Gastroesophageal sphincter (tissue), 4 donors: ENCODE measurements at regions not wholly inside any gene's neighbourhood (a gene's known extent, or its start where the extent isn't known, plus 50 kb on each side); places are given as distances from the start of the nearest gene placed in this dataset.
"Not testable (repeated sequence)": the region's sequence is repeated elsewhere in the genome, so short reads cannot be mapped to it uniquely, and the experiment has no call there.

ENCODE experiments used
- ATAC-seq: fragments of 150-250 bp; one replicate; pipeline ENCODE4 v1.9.1; 2016; ENCODE audit warnings: mild to moderate bottlenecking, moderate library complexity
- H3K27ac ChIP-seq, 4 donors: fragments of 200-600 bp; sonication (generic) in 3 of 4; 1 replicate in 3 of 4; 2 replicates in 1 of 4; pipeline ENCODE4 v1.5.1; 2016 to 2019
- H3K27me3 ChIP-seq: fragments of 200-600 bp; sonication (generic); one replicate; pipeline ENCODE4 v1.5.1; 2019
- H3K36me3 ChIP-seq, 2 donors: fragments of 200-600 bp; sonication (generic); one replicate each; pipeline ENCODE4 v1.5.1; 2019; ENCODE audit warnings: control low read depth in 1 of 2
- H3K4me1 ChIP-seq, 3 donors: fragments of 200-600 bp; sonication (generic); 1 replicate in 2 of 3; 2 replicates in 1 of 3; pipeline ENCODE4 v1.5.1; 2016 to 2019; ENCODE audit warnings: control low read depth in 2 of 3
- H3K4me3 ChIP-seq, 2 donors: fragments of 200-600 bp; sonication (generic); one replicate each; pipeline ENCODE4 v1.5.1; 2019; ENCODE audit warnings: mild to moderate bottlenecking in 1 of 2, moderate library complexity in 1 of 2
- H3K9me3 ChIP-seq, 3 donors: fragments of 200-600 bp; sonication (generic); one replicate each; pipeline ENCODE4 v1.5.1; 2017 to 2019; ENCODE audit warnings: control low read depth in 2 of 3
- CTCF ChIP-seq, 4 experiments: fragments of 200-600 bp in 2 of 4; fragments of 450-650 bp in 2 of 4; sonication (generic) in 1 of 4; IDR thresholded peaks; one replicate each; pipeline ENCODE4 v1.5.1; 2017 to 2019; ENCODE audit warnings: antibody characterized with exemption in 4 of 4, mild to moderate bottlenecking in 2 of 4, moderate library complexity in 2 of 4
- EP300 ChIP-seq: sonication (generic); formaldehyde crosslinking; IDR thresholded peaks from one replicate; pipeline ENCODE4 v1.6.1; 2017; ENCODE audit warnings: antibody characterized with exemption, mild to moderate bottlenecking
- POLR2A ChIP-seq, 2 donors: fragments of 450-650 bp; IDR thresholded peaks; one replicate each; pipeline ENCODE4 v1.6.1; 2017; ENCODE audit warnings: antibody characterized with exemption in 2 of 2, mild to moderate bottlenecking in 2 of 2, moderate library complexity in 1 of 2
- POLR2AphosphoS5 ChIP-seq: sonication (generic); formaldehyde crosslinking; IDR thresholded peaks from one replicate; pipeline ENCODE4 v1.6.1; 2017; ENCODE audit warnings: antibody characterized with exemption
- WGBS, 2 donors: methylation state at CpG; one replicate each; pipeline ENCODE4 v1.1.5; 2018; ENCODE audit warnings: low coverage in 1 of 2; 5-methylcytosine and 5-hydroxymethylcytosine counted together

DNA sequence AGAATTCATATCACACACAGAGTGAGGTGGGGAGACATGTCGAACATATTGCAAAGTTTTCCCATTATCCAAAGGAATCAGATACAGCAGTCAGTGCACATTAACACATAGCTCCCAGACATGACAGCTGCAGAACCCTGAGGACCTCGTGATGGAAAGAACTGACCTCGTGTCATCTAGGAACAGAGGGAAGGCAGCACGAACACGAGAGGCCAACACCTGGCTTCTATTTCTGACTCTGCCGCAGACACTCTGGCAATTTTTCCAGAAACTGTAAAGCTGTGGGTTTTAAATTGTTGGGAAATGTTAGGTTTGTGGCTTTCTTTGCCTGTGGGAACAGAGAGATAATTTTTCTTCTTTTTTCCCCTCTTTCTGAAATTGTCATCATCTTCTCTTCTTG lies 315.0 kb upstream of the PIK3R1 start:
- H3K4me3 ChIP-seq = no peak overlapping the region
- no peak overlapping the region for H3K27ac ChIP-seq
- TF ChIP-seq CTCF (IDR thresholded peaks at IDR 0.05) (no peak), EP300 (no peak), POLR2A (IDR thresholded peaks at IDR 0.05) (no peak), POLR2AphosphoS5 (no peak)
- WGBS, 2 donors = 64 to 95% methylated on average over 4 to 6 of the region's 6 CpGs
- H3K9me3 ChIP-seq = no peaks in the 10 kb centered on the region
- no peak for ATAC-seq
- no peaks in the 10 kb centered on the region for H3K27me3 ChIP-seq
- no peaks in the 10 kb centered on the region for H3K36me3 ChIP-seq
- H3K4me1 ChIP-seq = no peaks in the 10 kb centered on the region

DNA sequence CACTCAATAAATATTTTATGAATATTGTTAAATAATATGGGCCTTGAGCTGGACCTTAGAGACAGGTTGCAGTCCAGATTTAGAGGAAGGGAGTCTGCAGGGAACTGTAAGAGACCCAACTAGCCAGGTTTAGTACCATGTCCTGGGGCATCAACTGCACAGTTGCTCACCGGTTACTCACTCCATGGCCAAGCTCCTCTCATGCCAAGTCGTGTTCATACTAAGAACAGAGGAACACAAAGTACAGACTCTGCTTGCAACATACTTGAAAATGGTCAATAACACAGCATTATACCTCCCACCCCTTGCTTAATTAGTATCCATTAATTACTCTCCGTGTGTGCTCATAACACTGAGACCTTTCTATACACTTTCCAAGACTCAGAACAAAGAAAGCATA lies 317.6 kb upstream of the PIK3R1 start:
- Histone ChIP-seq H3K4me3 (no peak overlapping the region), H3K27me3 (no peaks in the 10 kb centered on the region), H3K36me3 (no peaks in the 10 kb centered on the region), H3K9me3 (no peaks in the 10 kb centered on the region), H3K27ac (no peak overlapping the region), H3K4me1 (no peaks in the 10 kb centered on the region)
- 93 to 100% methylated on average over 2 to 3 of the region's 3 CpGs for WGBS, 2 donors
- TF ChIP-seq CTCF (IDR thresholded peaks at IDR 0.05) (no peak), POLR2A (IDR thresholded peaks at IDR 0.05) (no peak), POLR2AphosphoS5 (no peak), EP300 (no peak)
- no peak for ATAC-seq

DNA sequence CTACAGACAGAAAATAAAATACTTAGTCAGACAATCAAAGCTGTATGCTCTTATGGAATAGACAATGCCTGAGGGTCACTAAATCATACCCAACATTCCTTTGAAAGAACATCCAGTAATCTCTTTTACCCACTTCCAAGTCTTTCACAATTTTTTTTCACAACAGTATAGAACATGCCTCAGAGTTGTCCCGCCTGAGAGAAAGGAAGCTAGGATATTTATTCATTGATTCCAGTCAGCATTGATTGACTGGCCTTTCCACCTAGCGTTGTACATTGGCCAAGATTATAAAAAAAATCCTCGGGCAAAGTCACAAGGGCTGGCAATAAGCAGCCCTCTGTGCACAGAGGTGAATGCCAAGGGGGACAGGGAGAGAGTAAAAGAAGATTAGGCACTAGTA lies 318.1 kb upstream of the PIK3R1 start:
- WGBS, 2 donors = 50 to 75% methylated on average over 2 of the region's 3 CpGs

GRCh38 chr5:67896930-67897313 lies 318.6 kb upstream of the PIK3R1 start:
- Histone ChIP-seq H3K36me3 (no peaks in the 10 kb centered on the region), H3K27me3 (no peaks in the 10 kb centered on the region), H3K4me3 (no peak overlapping the region), H3K4me1 (no peaks in the 10 kb centered on the region), H3K9me3 (no peaks in the 10 kb centered on the region), H3K27ac (no peak overlapping the region)
- TF ChIP-seq EP300 = no peak
- no peak for TF ChIP-seq CTCF (IDR thresholded peaks at IDR 0.05)
- no peak for TF ChIP-seq POLR2A (IDR thresholded peaks at IDR 0.05)
- no peak for ATAC-seq
- WGBS, 2 donors = 50 to 55% methylated on average over 1 to 2 of the region's 2 CpGs

More for the DNA sequence above, 318.1 kb upstream of the PIK3R1 start:
- Histone ChIP-seq H3K9me3 (no peaks in the 10 kb centered on the region), H3K4me3 (no peak overlapping the region), H3K4me1 (no peaks in the 10 kb centered on the region), H3K36me3 (no peaks in the 10 kb centered on the region), H3K27ac (no peak overlapping the region), H3K27me3 (no peaks in the 10 kb centered on the region)
- TF ChIP-seq CTCF (IDR thresholded peaks at IDR 0.05) = no peak
- TF ChIP-seq POLR2A (IDR thresholded peaks at IDR 0.05) = no peak
- TF ChIP-seq EP300 = no peak
- TF ChIP-seq POLR2AphosphoS5 = no peak
- peak; percentile 22 for ATAC-seq

DNA sequence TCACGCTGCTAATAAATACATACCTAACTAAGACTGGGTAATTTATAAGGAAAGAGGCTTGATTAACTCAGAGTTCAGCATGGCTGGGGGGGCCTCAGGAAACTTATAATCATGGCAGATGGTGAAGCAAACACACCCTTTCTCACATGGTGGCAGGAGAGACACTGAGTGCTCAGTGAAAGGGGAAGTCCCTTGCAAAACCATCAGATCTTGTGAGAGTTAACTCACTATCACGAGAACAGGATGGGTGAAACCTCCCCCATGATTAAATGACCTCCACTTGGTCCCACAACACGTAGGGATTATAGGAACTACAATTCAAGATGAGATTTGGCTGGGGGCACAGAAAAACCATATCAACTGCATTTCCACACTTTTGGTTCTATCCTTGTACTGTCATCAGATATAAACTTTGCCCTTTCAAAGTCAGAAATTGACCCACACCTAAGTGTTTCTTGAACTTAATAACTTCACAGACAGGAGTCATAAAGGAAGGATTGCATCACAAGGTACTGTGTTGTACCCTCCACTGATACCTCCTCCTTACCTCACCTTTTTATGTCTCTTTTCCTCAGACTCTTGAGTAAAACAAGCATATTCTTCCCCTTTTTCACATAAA lies 319.1 kb upstream of the PIK3R1 start:
- no peak for ATAC-seq
- H3K4me1 ChIP-seq = no peaks in the 10 kb centered on the region
- H3K36me3 ChIP-seq = no peaks in the 10 kb centered on the region
- H3K4me3 ChIP-seq = no peak overlapping the region
- H3K27me3 ChIP-seq = no peaks in the 10 kb centered on the region
- no peak overlapping the region for H3K27ac ChIP-seq
- TF ChIP-seq POLR2A (IDR thresholded peaks at IDR 0.05) (no peak), POLR2AphosphoS5 (no peak), CTCF (IDR thresholded peaks at IDR 0.05) (no peak), EP300 (no peak)
- 71 to 94% methylated on average over 1 to 3 of the region's 3 CpGs for WGBS, 2 donors
- H3K9me3 ChIP-seq = no peaks in the 10 kb centered on the region

DNA sequence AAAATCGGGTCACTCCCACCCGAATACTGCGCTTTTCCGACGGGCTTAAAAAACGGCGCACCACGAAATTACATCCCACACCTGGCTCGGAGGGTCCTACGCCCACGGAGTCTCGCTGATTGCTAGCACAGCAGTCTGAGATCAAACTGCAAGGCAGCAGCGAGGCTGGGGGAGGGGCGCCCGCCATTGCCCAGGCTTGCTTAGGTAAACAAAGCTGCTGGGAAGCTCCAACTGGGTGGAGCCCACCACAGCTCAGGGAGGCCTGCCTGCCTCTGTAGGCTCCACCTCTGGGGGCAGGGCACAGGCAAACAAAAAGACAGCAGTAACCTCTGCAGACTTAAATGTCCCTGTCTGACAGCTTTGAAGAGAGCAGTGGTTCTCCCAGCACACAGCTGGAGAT lies 325.7 kb upstream of the PIK3R1 start:
- H3K4me3 ChIP-seq, H3K27me3 ChIP-seq, ATAC-seq, H3K9me3 ChIP-seq, H3K36me3 ChIP-seq, H3K4me1 ChIP-seq, H3K27ac ChIP-seq: not testable (repeated sequence)
- WGBS, 2 donors = no CpG with 5 or more reads among the region's 15 CpGs
